Activated CD4-positive, alpha-beta T cell treated with anti-CD3 and anti-CD28 coated beads, Interleukin-2, amount 10 ng/mL, durations not matched to agents 7 days and 5 days (primary cell): ENCODE measurements at regions not wholly inside any gene's neighbourhood (a gene's known extent, or its start where the extent isn't known, plus 50 kb on each side); places are given as distances from the start of the nearest gene placed in this dataset.

Experiments used
- CTCF ChIA-PET: fragments of 350-600 bp; sonication (Branson Sonifier 250); formaldehyde crosslinking; loops from one replicate; lab custom pipeline; 2021; ENCODE audit warnings: antibody characterized with exemption; lab: Charles Lee
- POLR2A ChIA-PET: fragments of 350-600 bp; sonication (Branson Sonifier 250); formaldehyde crosslinking; loops from one replicate; lab custom pipeline; 2021; ENCODE audit warnings: antibody characterized with exemption; lab: Charles Lee
- DNase-seq: peaks from one replicate; pipeline ENCODE4 v3.0.0-alpha.2; 2020
- H3K27ac Mint-ChIP-seq: one replicate; pipeline ENCODE4 v1.8.0; 2021; ENCODE audit warnings: mild to moderate bottlenecking, moderate library complexity, mixed read lengths
- H3K27me3 Mint-ChIP-seq: one replicate; pipeline ENCODE4 v1.8.0; 2021; ENCODE audit warnings: mixed read lengths
- H3K36me3 Mint-ChIP-seq: one replicate; pipeline ENCODE4 v1.8.0; 2021; ENCODE audit warnings: low read depth, mixed read lengths
- H3K4me1 Mint-ChIP-seq: one replicate; pipeline ENCODE4 v1.8.0; 2021; ENCODE audit warnings: mixed read lengths
- H3K4me3 Mint-ChIP-seq: one replicate; pipeline ENCODE4 v1.8.0; 2021; ENCODE audit warnings: mild to moderate bottlenecking, moderate library complexity, mixed read lengths
- H3K9me3 Mint-ChIP-seq: one replicate; pipeline ENCODE4 v1.8.0; 2021; ENCODE audit warnings: mixed read lengths

DNA sequence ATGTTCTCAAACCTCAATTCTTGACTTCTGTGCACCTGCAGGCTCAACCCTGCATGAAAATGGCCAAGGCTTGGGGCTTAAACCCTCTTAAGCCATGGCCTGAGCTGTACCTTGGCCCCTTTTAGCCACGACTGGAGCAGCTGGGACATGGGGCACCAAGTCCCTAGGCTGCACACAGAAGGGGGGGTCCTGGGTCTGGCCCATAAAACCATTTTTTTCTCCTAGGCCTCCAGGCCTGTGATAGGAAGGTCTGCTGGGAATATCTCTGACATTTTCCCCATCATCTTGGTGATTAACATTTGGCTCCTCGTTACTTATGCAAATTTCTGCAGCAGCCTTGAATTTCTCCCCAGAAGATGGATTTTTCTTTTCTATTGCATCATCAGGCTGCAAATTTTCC lies 119.4 kb upstream of the VGLL2 start:
- Mint-ChIP-seq H3K4me3 (no peak overlapping the region), H3K4me1 (no peaks in the 10 kb centered on the region), H3K9me3 (peaks cover 5% of the 10 kb centered on the region), H3K36me3 (no peaks in the 10 kb centered on the region), H3K27ac (no peak overlapping the region), H3K27me3 (no peaks in the 10 kb centered on the region)
- no peak for DNase-seq
- ChIA-PET POLR2A (no interaction called here), CTCF (no interaction called here)

DNA sequence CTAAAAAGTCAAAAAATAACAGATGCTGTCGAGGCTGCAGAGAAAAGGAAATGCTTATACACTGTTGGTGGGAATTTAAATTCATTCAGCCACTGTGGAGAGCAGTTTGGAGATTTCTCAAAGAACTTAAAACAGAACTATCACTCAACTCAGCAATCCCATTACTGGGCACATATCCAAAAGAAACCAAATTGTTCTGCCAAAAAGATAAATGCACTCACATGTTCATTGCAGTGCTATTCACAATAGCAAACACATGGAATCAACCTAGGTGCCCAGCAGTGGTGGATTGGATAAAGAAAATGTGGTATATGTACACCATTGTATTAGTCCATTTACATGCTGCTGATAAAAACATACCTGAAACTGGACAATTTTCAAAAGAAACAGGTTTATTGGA lies 116.0 kb upstream of the VGLL2 start:
- POLR2A ChIA-PET: no interaction called here
- CTCF ChIA-PET: no interaction called here
- peaks cover 7% of the 10 kb centered on the region for H3K9me3 Mint-ChIP-seq
- H3K27ac Mint-ChIP-seq: no peak overlapping the region
- H3K4me1 Mint-ChIP-seq: no peaks in the 10 kb centered on the region
- no peaks in the 10 kb centered on the region for H3K27me3 Mint-ChIP-seq
- no peaks in the 10 kb centered on the region for H3K36me3 Mint-ChIP-seq
- H3K4me3 Mint-ChIP-seq: no peak overlapping the region
- DNase-seq: no peak

DNA sequence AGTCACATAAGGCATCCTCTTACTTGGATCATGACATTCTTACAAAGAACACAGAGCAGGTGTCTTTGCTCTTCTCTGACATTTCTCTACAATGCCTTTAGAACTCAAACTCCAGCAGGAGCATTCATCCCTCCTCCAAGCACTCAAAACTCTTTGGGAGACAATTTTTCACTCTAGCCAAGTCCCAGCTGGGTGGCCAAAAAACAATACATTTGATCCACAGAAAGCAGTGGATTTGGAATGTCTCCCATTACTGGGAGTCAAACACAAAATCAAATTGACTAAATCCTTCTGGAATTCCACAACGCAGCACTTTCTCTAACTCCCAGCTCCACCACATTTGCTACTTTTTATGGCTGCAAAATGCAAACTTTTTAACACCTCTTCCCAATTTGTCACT lies 108.6 kb upstream of the VGLL2 start:
- no peak overlapping the region for H3K4me3 Mint-ChIP-seq
- ChIA-PET POLR2A (interaction anchor here (0.7 kb wide), 1 partner anchor 199 kb away, joined by 3 read pairs; no protein-coding TSS in a partner anchor), CTCF (no interaction called here)
- no peak overlapping the region for H3K27ac Mint-ChIP-seq
- no peaks in the 10 kb centered on the region for H3K9me3 Mint-ChIP-seq
- H3K27me3 Mint-ChIP-seq: no peaks in the 10 kb centered on the region
- no peak for DNase-seq
- H3K4me1 Mint-ChIP-seq: no peaks in the 10 kb centered on the region
- no peaks in the 10 kb centered on the region for H3K36me3 Mint-ChIP-seq

DNA sequence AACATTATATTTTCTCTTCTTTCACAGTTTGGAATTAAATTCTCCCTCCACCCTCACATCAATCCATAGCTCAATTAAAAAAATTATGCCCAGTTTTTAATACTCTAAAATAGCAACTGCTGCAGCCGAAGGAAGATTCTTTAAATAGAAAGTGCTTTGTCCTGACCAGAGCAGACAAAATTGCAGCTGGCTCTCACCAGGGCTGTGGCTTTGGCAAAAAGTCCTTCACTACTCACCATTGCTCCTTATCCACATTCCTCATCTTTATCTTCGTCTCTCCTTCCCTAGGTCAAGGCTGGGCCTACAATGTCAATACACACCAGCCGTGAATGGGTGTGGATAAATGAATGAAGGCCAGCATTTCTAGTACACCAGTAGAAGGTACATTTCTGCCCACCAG lies 107.9 kb upstream of the VGLL2 start:
- ChIA-PET POLR2A (interaction anchor here (0.7 kb wide), 1 partner anchor 200 kb away, joined by 3 read pairs; no protein-coding TSS in a partner anchor), CTCF (no interaction called here)
- Mint-ChIP-seq H3K27me3 (no peaks in the 10 kb centered on the region), H3K36me3 (no peaks in the 10 kb centered on the region), H3K4me3 (no peak overlapping the region), H3K4me1 (no peaks in the 10 kb centered on the region), H3K9me3 (no peaks in the 10 kb centered on the region), H3K27ac (no peak overlapping the region)
- DNase-seq: no peak

DNA sequence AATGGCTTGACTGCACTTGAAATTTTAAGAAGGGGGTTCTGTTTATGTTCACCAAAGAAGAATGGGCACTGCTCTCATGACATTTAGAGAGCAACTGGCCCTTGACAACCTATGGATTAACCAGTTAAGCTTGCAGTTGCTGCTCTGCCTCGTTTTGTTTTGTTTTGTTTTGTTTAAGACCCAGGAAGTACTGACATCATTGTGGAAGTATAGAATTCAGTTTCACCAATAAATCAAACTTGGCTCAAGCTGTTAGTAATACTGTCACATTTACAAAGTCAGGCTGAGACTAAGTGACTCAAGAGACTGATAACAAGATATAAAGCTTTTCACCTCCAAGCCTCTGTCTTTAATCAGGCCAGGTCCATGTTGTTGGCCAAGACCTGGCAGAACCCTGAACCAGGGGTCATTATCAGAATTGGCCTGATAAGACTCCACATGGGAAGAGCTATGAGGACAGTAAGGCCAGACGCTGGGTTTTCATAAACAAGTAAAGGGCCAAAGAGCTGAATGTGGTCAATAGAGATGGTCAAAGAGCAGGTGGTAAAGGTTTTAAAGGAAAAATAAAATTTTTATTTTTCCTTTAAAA lies 99.4 kb upstream of the VGLL2 start:
- ChIA-PET CTCF (no interaction called here), POLR2A (no interaction called here)
- no peak for DNase-seq
- H3K4me3 Mint-ChIP-seq: no peak overlapping the region
- H3K27ac Mint-ChIP-seq: no peak overlapping the region
- no peaks in the 10 kb centered on the region for H3K27me3 Mint-ChIP-seq
- no peaks in the 10 kb centered on the region for H3K9me3 Mint-ChIP-seq
- no peaks in the 10 kb centered on the region for H3K36me3 Mint-ChIP-seq
- no peaks in the 10 kb centered on the region for H3K4me1 Mint-ChIP-seq

DNA sequence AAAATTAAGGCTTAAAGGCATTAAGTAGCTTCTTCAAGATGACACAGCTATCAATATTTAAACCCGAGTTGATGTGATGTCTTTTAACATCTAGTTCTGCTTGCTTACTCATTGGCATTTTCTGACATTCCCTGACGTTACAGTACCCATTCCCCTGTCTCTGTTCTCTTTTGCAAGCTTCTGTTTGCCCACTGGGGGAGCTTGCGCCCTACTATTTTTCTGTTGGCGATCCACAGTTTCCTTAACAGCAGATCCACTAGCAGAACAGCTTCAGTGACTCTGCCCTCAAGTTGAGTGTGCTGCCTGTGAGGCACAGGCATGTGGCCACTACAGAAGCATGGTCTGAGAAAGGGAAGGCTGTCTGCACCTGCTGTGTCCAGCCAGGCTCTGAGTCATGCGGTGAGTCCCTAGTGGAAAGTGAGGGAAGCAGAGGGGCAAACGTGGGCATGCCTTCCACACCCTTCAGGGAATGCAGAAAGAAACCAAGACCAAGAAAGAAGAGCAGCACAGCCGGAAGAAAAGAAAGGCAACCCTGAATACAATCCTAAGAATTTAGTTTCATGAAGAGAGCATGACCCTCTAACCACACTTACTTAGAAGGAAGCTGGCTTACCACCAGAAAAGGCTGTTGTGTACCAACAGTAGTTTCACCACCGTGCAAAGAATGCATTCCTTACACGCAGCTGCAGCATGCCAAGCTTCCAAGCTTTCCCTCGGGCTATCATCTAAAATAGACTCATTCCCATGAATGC lies 97.7 kb upstream of the VGLL2 start:
- CTCF ChIA-PET: no interaction called here
- H3K9me3 Mint-ChIP-seq: no peaks in the 10 kb centered on the region
- H3K4me3 Mint-ChIP-seq: no peak overlapping the region
- no peaks in the 10 kb centered on the region for H3K27me3 Mint-ChIP-seq
- no peak for DNase-seq
- POLR2A ChIA-PET: no interaction called here
- H3K36me3 Mint-ChIP-seq: no peaks in the 10 kb centered on the region
- H3K27ac Mint-ChIP-seq: no peak overlapping the region
- no peaks in the 10 kb centered on the region for H3K4me1 Mint-ChIP-seq

DNA sequence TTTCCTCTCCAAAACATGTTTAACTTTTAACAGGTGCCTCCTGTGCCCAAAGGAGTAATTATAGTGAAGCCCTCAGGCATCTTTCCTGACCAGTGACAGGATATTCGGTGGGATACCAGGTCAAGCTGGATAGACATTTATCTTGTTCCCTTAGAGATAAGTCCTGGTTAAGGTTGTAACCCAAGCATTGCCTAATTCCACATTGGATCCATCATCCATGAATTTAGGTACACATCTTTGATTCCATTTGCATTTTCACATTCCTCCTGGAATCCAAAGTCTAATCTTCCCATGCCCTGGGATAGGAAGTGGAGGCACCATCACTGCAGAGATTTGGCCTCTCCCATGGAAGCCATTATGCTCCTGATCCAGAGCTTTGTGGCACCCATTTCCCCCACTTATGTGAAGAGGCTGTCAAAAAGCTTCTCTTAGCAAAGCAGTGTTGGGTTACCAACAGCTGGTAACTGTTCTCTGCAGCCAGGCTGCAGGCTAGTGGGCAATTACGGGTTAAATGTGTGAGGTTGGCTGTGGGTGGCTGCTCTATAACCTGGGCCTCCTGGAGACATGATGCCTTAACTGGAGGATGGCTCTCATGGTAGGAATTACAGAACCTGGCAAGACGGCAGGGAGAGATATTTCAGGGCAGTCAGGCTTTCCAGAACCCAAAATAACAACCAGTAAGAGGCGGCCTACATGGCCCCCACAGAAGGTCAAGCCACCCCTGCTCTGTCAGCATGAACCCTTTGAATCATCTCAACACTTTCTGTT lies 96.9 kb upstream of the VGLL2 start:
- no peak overlapping the region for H3K4me3 Mint-ChIP-seq
- no peak overlapping the region for H3K27ac Mint-ChIP-seq
- CTCF ChIA-PET: no interaction called here
- no peak for DNase-seq
- POLR2A ChIA-PET: no interaction called here
- H3K36me3 Mint-ChIP-seq: no peaks in the 10 kb centered on the region
- H3K9me3 Mint-ChIP-seq: no peaks in the 10 kb centered on the region
- no peaks in the 10 kb centered on the region for H3K27me3 Mint-ChIP-seq
- H3K4me1 Mint-ChIP-seq: no peaks in the 10 kb centered on the region

DNA sequence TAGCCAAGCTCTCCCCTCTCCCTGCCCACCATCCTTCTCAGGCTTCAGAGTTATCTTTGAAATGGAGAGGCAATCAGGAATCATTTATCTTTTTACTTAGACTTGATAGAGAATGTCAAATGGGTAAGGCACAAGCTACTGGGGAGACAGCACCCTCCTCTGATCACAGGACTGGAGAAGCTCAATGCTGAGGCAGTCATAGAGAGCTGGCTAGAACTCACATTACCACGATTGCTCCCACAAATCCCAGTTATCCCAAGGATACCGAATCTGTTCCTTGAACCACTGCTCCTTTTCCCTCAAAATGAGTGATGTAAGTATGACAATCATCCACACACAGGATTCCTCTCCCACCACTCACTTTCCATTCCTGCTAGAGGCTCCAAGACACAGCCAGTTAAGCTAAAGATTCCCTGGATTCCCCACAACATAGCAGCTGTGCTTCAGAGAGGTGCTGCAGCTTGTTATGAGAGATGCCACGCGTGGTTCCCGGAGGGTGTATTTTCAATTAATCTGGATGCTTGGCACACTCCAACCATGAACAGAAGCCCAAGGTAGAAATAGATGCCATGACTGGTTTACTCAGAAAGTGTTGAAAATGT lies 96.2 kb upstream of the VGLL2 start:
- no peaks in the 10 kb centered on the region for H3K27me3 Mint-ChIP-seq

DNA sequence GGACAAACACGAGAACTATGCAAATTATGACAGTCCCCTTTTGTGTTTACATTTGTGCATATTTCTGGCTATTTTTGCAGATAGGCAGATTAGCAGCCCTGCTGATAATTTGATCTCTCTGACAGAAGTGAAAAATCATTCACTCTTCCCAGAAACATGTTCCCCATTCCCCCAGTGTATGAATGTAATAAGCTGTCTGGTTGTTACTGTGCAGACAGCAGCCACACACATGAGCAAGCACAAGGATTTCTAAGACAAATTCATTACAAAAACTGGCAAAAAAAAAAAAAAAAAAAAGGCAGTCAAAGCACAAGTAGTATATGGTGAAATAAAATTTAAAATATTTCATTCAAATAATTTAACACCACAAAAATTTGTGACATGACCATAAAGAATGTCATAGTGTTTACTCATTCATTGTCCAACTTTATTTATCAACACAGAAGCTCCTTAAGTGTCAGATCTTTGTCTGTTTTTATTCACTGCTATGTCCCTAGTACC lies 95.5 kb upstream of the VGLL2 start:
- CTCF ChIA-PET: no interaction called here

More for the DNA sequence above, 96.2 kb upstream of the VGLL2 start:
- Mint-ChIP-seq H3K27ac (peak overlapping the region; percentile 9), H3K4me3 (no peak overlapping the region), H3K4me1 (no peaks in the 10 kb centered on the region), H3K9me3 (no peaks in the 10 kb centered on the region), H3K36me3 (no peaks in the 10 kb centered on the region)
- ChIA-PET POLR2A (no interaction called here), CTCF (no interaction called here)
- no peak for DNase-seq

DNA sequence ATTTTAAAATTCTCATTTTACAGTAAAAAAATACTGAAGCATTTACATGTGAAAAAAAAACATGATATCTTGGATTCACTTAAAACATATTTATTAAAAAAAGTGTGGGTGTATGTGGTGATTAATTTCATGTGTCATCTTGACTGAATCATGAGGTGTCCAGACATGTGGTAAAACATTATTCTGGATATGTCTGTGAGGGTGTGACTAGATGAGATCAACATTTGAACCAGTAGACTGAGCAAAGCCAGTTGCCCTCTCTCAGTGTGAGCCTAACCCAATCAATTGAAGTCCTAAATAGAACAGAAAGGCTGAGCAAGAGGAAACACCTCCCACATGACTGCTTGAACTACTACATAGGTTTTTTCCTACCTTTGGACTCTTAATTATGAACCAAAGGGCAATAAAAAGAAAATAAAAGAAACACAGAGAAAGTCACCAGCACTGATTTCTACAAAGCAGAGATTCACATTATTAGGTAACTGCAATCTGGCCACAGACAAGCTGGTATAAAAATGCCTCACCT lies 90.5 kb upstream of the VGLL2 start:
- no peak for DNase-seq
- Mint-ChIP-seq H3K4me1 (no peaks in the 10 kb centered on the region), H3K9me3 (peaks cover 6% of the 10 kb centered on the region), H3K4me3 (no peak overlapping the region), H3K36me3 (no peaks in the 10 kb centered on the region), H3K27ac (no peak overlapping the region), H3K27me3 (no peaks in the 10 kb centered on the region)
- CTCF ChIA-PET: no interaction called here
- POLR2A ChIA-PET: no interaction called here

More for the DNA sequence above, 95.5 kb upstream of the VGLL2 start:
- no peaks in the 10 kb centered on the region for H3K27me3 Mint-ChIP-seq
- POLR2A ChIA-PET: no interaction called here
- no peak for DNase-seq
- H3K4me3 Mint-ChIP-seq: no peak overlapping the region
- H3K9me3 Mint-ChIP-seq: no peaks in the 10 kb centered on the region
- no peaks in the 10 kb centered on the region for H3K36me3 Mint-ChIP-seq
- no peaks in the 10 kb centered on the region for H3K4me1 Mint-ChIP-seq
- no peak overlapping the region for H3K27ac Mint-ChIP-seq

DNA sequence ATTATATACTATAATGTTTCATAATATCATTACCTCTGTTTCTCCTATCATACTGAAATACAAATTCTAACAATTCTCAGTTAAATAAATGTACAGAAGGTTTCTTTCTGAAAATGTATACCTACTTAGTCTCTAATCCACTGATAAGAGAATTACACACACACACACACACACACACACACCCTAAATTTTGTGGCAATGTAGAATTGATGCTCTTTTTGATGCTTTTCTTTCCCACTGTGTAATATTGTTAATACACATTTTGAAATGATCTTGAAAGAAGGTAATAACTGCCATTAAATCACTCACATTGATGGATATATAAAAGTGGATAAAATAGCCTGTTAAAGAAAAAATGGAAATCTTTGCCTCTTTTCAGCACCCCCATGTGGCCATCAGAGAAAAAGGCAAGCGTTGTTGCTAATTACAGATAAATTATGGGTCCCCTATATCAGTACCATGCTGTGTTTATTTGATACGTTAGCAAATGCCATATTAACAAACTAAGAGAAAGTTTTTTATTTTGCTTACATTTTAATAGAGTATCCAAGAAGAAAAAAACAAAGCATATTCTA lies 76.6 kb upstream of the VGLL2 start:
- H3K36me3 Mint-ChIP-seq: no peaks in the 10 kb centered on the region
- no peak for DNase-seq
- no peaks in the 10 kb centered on the region for H3K9me3 Mint-ChIP-seq
- H3K4me1 Mint-ChIP-seq: no peaks in the 10 kb centered on the region
- no peaks in the 10 kb centered on the region for H3K27me3 Mint-ChIP-seq
- ChIA-PET POLR2A (no interaction called here), CTCF (no interaction called here)
- H3K27ac Mint-ChIP-seq: no peak overlapping the region
- no peak overlapping the region for H3K4me3 Mint-ChIP-seq

DNA sequence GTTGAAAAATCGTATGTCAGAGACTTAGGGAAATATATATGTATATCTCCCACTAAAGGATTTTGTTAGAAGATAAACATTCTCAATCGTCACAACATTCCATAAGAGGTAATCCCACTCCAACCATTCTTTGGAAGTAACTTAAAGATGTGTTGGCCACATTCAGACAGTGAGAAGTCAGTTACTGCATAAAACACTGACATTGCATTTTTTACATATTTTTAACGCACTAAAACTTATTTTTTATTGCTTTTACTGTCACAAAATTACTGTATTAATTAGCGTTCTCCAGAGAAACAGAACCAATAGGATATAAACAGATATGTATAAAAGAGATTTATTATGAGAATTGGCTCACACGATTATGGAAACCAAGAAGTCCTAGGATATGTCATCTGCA lies 74.3 kb upstream of the VGLL2 start:
- Mint-ChIP-seq H3K4me1 (no peaks in the 10 kb centered on the region), H3K4me3 (no peak overlapping the region), H3K27me3 (no peaks in the 10 kb centered on the region), H3K36me3 (no peaks in the 10 kb centered on the region), H3K9me3 (no peaks in the 10 kb centered on the region), H3K27ac (no peak overlapping the region)
- no peak for DNase-seq
- ChIA-PET POLR2A (no interaction called here), CTCF (no interaction called here)
